ENCODE measurements at regions not wholly inside any gene's neighbourhood (a gene's known extent, or its start where the extent isn't known, plus 50 kb on each side); places are given as distances from the start of the nearest gene placed in this dataset.
"Not testable (repeated sequence)": the region's sequence is repeated elsewhere in the genome, so short reads cannot be mapped to it uniquely, and the experiment has no call there.

- no peak for DNase-seq
Observed at GRCh38 chr4:115278830-115279229, 165.4 kb upstream of the NDST4 start.

- peak; percentile 71 for DNase-seq
Observed at GRCh38 chr4:115275615-115276014, 162.2 kb upstream of the NDST4 start.

GRCh38 chr4:115274545-115274944 is 161.1 kb upstream of the NDST4 start:
- DNase-seq, result peak; percentile 83

GRCh38 chr4:115272594-115272993 is 159.2 kb upstream of the NDST4 start:
- DNase-seq, result peak; percentile 1

GRCh38 chr4:115272185-115272584 is 158.8 kb upstream of the NDST4 start:
- DNase-seq, result peak; percentile 68

GRCh38 chr4:115260195-115260594 is 146.8 kb upstream of the NDST4 start:
- DNase-seq, result no peak

- peak; percentile 13 for DNase-seq
Observed at GRCh38 chr4:115259642-115260041, 146.2 kb upstream of the NDST4 start.

GRCh38 chr4:115249808-115250207 is 136.4 kb upstream of the NDST4 start:
- DNase-seq, result no peak

GRCh38 chr4:115234405-115235093 is 121.1 kb upstream of the NDST4 start:
- peak; percentile 84 for DNase-seq

GRCh38 chr4:115233600-115233999 is 120.2 kb upstream of the NDST4 start:
- DNase-seq, result peak; percentile 83

- DNase-seq, result no peak
Observed at GRCh38 chr4:115229873-115230272, 116.5 kb upstream of the NDST4 start.

- no peak for DNase-seq
Observed at GRCh38 chr4:115228851-115229250, 115.4 kb upstream of the NDST4 start.

- no peak for DNase-seq
Observed at GRCh38 chr4:115222061-115222460, 108.6 kb upstream of the NDST4 start.

GRCh38 chr4:115219862-115220261 is 106.4 kb upstream of the NDST4 start:
- DNase-seq, result no peak

GRCh38 chr4:115219315-115219860 is 106.0 kb upstream of the NDST4 start:
- no peak for DNase-seq

GRCh38 chr4:115215935-115216334 is 102.5 kb upstream of the NDST4 start:
- DNase-seq, result no peak

- DNase-seq, result no peak
Observed at GRCh38 chr4:115213716-115214115, 100.3 kb upstream of the NDST4 start.

GRCh38 chr4:115201042-115201330 is 87.6 kb upstream of the NDST4 start:
- no peak for DNase-seq

GRCh38 chr4:115200201-115201041 is 87.0 kb upstream of the NDST4 start:
- DNase-seq, result not testable (repeated sequence)

GRCh38 chr4:115194612-115195011 is 81.2 kb upstream of the NDST4 start:
- DNase-seq, result not testable (repeated sequence)

- DNase-seq, result no peak
Observed at GRCh38 chr4:115190529-115190928, 77.1 kb upstream of the NDST4 start.

- DNase-seq, result no peak
Observed at GRCh38 chr4:115187136-115187535, 73.7 kb upstream of the NDST4 start.

- not testable (repeated sequence) for DNase-seq
Observed at GRCh38 chr4:115179438-115180062, 66.1 kb upstream of the NDST4 start.

GRCh38 chr4:115178687-115179086 is 65.3 kb upstream of the NDST4 start:
- not testable (repeated sequence) for DNase-seq
